A549 (cell line): ENCODE measurements at regions not wholly inside any gene's neighbourhood (a gene's known extent, or its start where the extent isn't known, plus 50 kb on each side); places are given as distances from the start of the nearest gene placed in this dataset.

Source experiments
- ATAC-seq, 2 experiments: fragments of 200-7000 bp in 1 of 2; fragments of >200 bp in 1 of 2; cut with Nextera tagmentation in 1 of 2; cut with Tn5 transposase in 1 of 2; 3 replicates each; pipeline versions ENCODE4 v1.8.0 to v1.9.1; 2018 to 2020; ENCODE audit warnings: mild to moderate bottlenecking in 1 of 2, moderate library complexity in 1 of 2
- CTCF ChIA-PET: fragments of 300-600 bp; sonication (Branson Sonifier 250); formaldehyde crosslinking; extraction: SDS; loops from one replicate; lab custom pipeline; 2021; ENCODE audit warnings: antibody characterized with exemption, inconsistent platforms; lab: Yijun Ruan, JAX
- POLR2A ChIA-PET: fragments of 350-600 bp; formaldehyde crosslinking; extraction: SDS; loops from one replicate; lab custom pipeline; 2021; ENCODE audit warnings: antibody characterized with exemption, inconsistent platforms; lab: Yijun Ruan, JAX
- DNase-seq, 2 experiments: peaks; one replicate each; pipeline versions ENCODE4 v3.0.0 to v3.0.0-alpha.2; 2011 to 2016; ENCODE audit warnings: low read depth in 1 of 2, low spot score in 1 of 2
- FAIRE-seq: peaks from 2 replicates; lab custom pipeline; 2011; peaks lifted over from hg19 to GRCh38; lab: Jason Lieb, UNC
- H3K27ac ChIP-seq, 2 experiments: fragments of >200 bp; sonication (Bioruptor Twin); formaldehyde crosslinking; 3 replicates each; pipeline ENCODE4 v1.5.1; 2016 to 2017
- H3K4me1 ChIP-seq: fragments of >200 bp; sonication (Bioruptor Twin); formaldehyde crosslinking; 3 replicates; pipeline ENCODE4 v1.6.1; 2016
- H3K4me2 ChIP-seq: fragments of >200 bp; sonication (Bioruptor Twin); formaldehyde crosslinking; 3 replicates; pipeline ENCODE4 v1.6.1; 2016
- H3K4me3 ChIP-seq: fragments of >200 bp; sonication (Bioruptor Twin); formaldehyde crosslinking; 3 replicates; pipeline ENCODE4 v1.5.1; 2016
- H3K9me3 ChIP-seq: fragments of >200 bp; sonication (Bioruptor Twin); formaldehyde crosslinking; 3 replicates; pipeline ENCODE4 v1.6.1; 2016
- CBX8 ChIP-seq: fragments of 200-600 bp; sonication (generic); IDR thresholded peaks from 2 replicates; pipeline ENCODE4 v1.6.1; 2016
- CEBPB ChIP-seq, 2 experiments: fragments of >200 bp in 1 of 2; sonication (Bioruptor Twin) in 1 of 2; formaldehyde crosslinking in 1 of 2; IDR thresholded peaks; 2 replicates each; pipeline ENCODE4 v1.6.1; 2012 to 2016
- CHD4 ChIP-seq: fragments of 200-600 bp; sonication (generic); IDR thresholded peaks from 2 replicates; pipeline ENCODE4 v1.6.1; 2016; ENCODE audit warnings: antibody characterized with exemption, mild to moderate bottlenecking, borderline replicate concordance
- EHF ChIP-seq: fragments of 250-450 bp; sonication (Bioruptor Pico); IDR thresholded peaks from 2 replicates; pipeline ENCODE4 v1.5.0; 2020; ENCODE audit warnings: mild to moderate bottlenecking
- EHMT2 ChIP-seq: fragments of 200-600 bp; sonication (generic); IDR thresholded peaks from 2 replicates; pipeline ENCODE4 v1.6.1; 2016; ENCODE audit warnings: antibody characterized with exemption, low read depth, mild to moderate bottlenecking, moderate library complexity
- EP300 ChIP-seq, 2 experiments: fragments of >200 bp; sonication (Bioruptor Twin); formaldehyde crosslinking; IDR thresholded peaks; 2 replicates in 1 of 2; 3 replicates in 1 of 2; pipeline ENCODE4 v1.6.1; 2016 to 2017
- GATA3 ChIP-seq: IDR thresholded peaks from 2 replicates; pipeline ENCODE4 v1.6.1; 2012; ENCODE audit warnings: borderline replicate concordance
- HDAC2 ChIP-seq: fragments of 200-600 bp; sonication (generic); IDR thresholded peaks from 2 replicates; pipeline ENCODE4 v1.6.1; 2016
- HEYL ChIP-seq: fragments of 250-450 bp; sonication (Bioruptor Pico); IDR thresholded peaks from 2 replicates; pipeline ENCODE4 v1.8.0; 2021; ENCODE audit warnings: mild to moderate bottlenecking, moderate library complexity
- HOXB5 ChIP-seq: fragments of 250-450 bp; sonication (Bioruptor Pico); IDR thresholded peaks from 2 replicates; pipeline ENCODE4 v1.5.0; 2020; ENCODE audit warnings: mild to moderate bottlenecking, moderate library complexity
- JUNB ChIP-seq: fragments of >200 bp; sonication (Bioruptor Twin); formaldehyde crosslinking; IDR thresholded peaks from 2 replicates; pipeline ENCODE4 v1.6.1; 2016
- KDM5A ChIP-seq: fragments of 200-600 bp; sonication (generic); IDR thresholded peaks from 2 replicates; pipeline ENCODE4 v1.6.1; 2016; ENCODE audit warnings: antibody characterized with exemption, mild to moderate bottlenecking
- MAFK ChIP-seq: fragments of 450-650 bp; IDR thresholded peaks from 2 replicates; pipeline ENCODE4 v1.6.1; 2014; ENCODE audit not compliant: partially characterized antibody
- MYC ChIP-seq: IDR thresholded peaks from 2 replicates; pipeline ENCODE4 v1.6.1; 2012; ENCODE audit warnings: mild to moderate bottlenecking, inconsistent platforms, low read length, improper control_type of control experiment, borderline replicate concordance
- NPAS2 ChIP-seq: fragments of 250-450 bp; sonication (Bioruptor Pico); IDR thresholded peaks from 2 replicates; pipeline ENCODE4 v1.8.0; 2022; ENCODE audit warnings: mild to moderate bottlenecking, moderate library complexity, borderline replicate concordance
- PHF8 ChIP-seq: fragments of 200-600 bp; sonication (generic); IDR thresholded peaks from 2 replicates; pipeline ENCODE4 v1.6.1; 2016; ENCODE audit warnings: low read depth, mild to moderate bottlenecking, antibody characterized with exemption, moderate library complexity, borderline replicate concordance
- POLR2A ChIP-seq: IDR thresholded peaks from 2 replicates; pipeline ENCODE4 v1.6.1; 2012; ENCODE audit warnings: mild to moderate bottlenecking, low read length
- POLR2AphosphoS2 ChIP-seq: conservative IDR thresholded peaks from 2 replicates; pipeline ENCODE4 v1.6.1; 2012; ENCODE audit warnings: low read length, improper control_type of control experiment, inconsistent platforms
- RAD21 ChIP-seq, 2 experiments: fragments of >200 bp in 1 of 2; sonication (Bioruptor Twin) in 1 of 2; formaldehyde crosslinking in 1 of 2; IDR thresholded peaks in 1 of 2; conservative IDR thresholded peaks in 1 of 2; 2 replicates in 1 of 2; 3 replicates in 1 of 2; pipeline ENCODE4 v1.6.1; 2012 to 2018; ENCODE audit warnings: inconsistent platforms in 1 of 2
- RCOR1 ChIP-seq: fragments of 150-350 bp; IDR thresholded peaks from 2 replicates; pipeline ENCODE4 v1.6.1; 2014; ENCODE audit warnings: antibody characterized with exemption, low read length, low read depth
- RNF2 ChIP-seq: fragments of 200-600 bp; sonication (generic); IDR thresholded peaks from 2 replicates; pipeline ENCODE4 v1.6.1; 2016; ENCODE audit warnings: low read depth, mild to moderate bottlenecking, antibody characterized with exemption, moderate library complexity, borderline replicate concordance
- SMC3 ChIP-seq: fragments of >200 bp; sonication (Bioruptor Twin); formaldehyde crosslinking; IDR thresholded peaks from 3 replicates; pipeline ENCODE4 v1.6.1; 2018; ENCODE audit warnings: inconsistent platforms
- TP53 ChIP-seq: fragments of 250-450 bp; sonication (Bioruptor Pico); IDR thresholded peaks from 2 replicates; pipeline ENCODE4 v1.5.0; 2021; ENCODE audit warnings: mild to moderate bottlenecking, moderate library complexity
- ZC3H11A ChIP-seq: fragments of 450-650 bp; IDR thresholded peaks from 2 replicates; pipeline ENCODE4 v1.6.1; 2014; ENCODE audit warnings: antibody characterized with exemption, mild to moderate bottlenecking
- ZNF302 ChIP-seq: fragments of 250-450 bp; sonication (Bioruptor Pico); IDR thresholded peaks from 2 replicates; pipeline ENCODE4 v1.9.0; 2021; ENCODE audit warnings: inconsistent platforms, mild to moderate bottlenecking, moderate library complexity
- WGBS: methylation state at CpG from one replicate; pipeline ENCODE4 v1.1.6; 2017; ENCODE audit errors: missing lambda C conversion rate; 5-methylcytosine and 5-hydroxymethylcytosine counted together
- TF ChIP-seq, protein P1 (sequence below): fragments of 250-450 bp; sonication (Bioruptor Pico); IDR thresholded peaks from 2 replicates; pipeline ENCODE4 v1.5.0; 2021; ENCODE audit warnings: mild to moderate bottlenecking, moderate library complexity, borderline replicate concordance
- TF ChIP-seq, protein P2 (sequence below): fragments of >200 bp; sonication (Bioruptor Twin); formaldehyde crosslinking; IDR thresholded peaks from 3 replicates; pipeline ENCODE4 v1.5.1; 2016
- TF ChIP-seq, protein P3 (sequence below): fragments of 150-350 bp; IDR thresholded peaks from 2 replicates; pipeline ENCODE4 v1.6.1; 2014; ENCODE audit warnings: low read depth, mild to moderate bottlenecking, low read length

DNA sequence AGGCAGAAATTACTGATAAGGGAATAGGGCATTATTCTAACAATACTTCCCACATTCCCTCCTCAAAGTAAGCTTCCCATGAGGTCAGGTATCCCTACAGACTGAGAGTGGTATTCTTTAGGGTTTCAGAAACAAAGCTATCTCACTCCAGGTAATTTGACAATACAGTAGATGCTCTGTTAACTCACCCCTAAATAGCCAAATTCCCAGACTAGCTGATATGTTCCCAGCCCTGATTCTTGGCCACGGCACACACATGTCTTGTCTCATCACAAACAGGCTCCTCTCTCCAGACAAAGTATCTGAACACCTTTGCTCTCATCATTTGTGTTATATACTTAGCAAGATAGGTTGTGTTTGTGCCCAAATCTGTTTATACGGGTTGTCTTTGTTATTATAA lies 139.9 kb downstream of the ZNF608 start (continued):
- no peak for TF ChIP-seq EP300 (IDR thresholded peaks at IDR 0.05)
- no peak for TF ChIP-seq GATA3
- no peak for TF ChIP-seq HDAC2
- no peak for TF ChIP-seq TP53 (CRISPR knock-in tag)

DNA sequence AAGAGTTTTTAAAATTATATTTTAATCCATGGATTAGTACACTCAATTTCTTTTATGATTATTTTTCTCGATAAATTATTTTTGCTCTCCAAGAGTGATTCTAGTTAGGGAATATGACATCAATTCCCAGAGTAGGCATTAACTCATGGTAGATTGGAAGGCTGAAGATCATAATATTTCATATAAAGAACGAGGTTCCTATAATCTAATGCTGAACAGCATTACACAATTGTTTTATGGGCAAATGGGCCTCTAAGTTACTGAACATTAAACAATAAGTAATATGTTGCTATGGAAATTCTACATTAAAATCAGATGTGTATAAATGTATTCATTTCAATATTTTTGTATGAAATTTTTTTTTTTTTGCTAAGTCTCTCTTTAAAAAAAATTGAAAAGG lies 140.3 kb downstream of the ZNF608 start:
- WGBS: 82% methylated on average over 2 of the region's 2 CpGs
- H3K4me3 ChIP-seq: no peak overlapping the region
- ChIA-PET POLR2A (no interaction called here), CTCF (no interaction called here)
- DNase-seq: no peak
- ATAC-seq: no peak
- 0 out of 3 replicates have a peak, but pooled peaks cover 3% of the 10 kb centered on the region for H3K9me3 ChIP-seq
- no peak overlapping the region for H3K27ac ChIP-seq
- H3K4me1 ChIP-seq: no peaks in the 10 kb centered on the region
- no peak overlapping the region for H3K4me2 ChIP-seq
- FAIRE-seq: no peak
- no peak for TF ChIP-seq SMC3
- TF ChIP-seq CEBPB (IDR thresholded peaks at IDR 0.05): 0 out of 4 replicates have a peak, but pooled peaks of 1 of the 2 experiments have one; percentile 34

DNA sequence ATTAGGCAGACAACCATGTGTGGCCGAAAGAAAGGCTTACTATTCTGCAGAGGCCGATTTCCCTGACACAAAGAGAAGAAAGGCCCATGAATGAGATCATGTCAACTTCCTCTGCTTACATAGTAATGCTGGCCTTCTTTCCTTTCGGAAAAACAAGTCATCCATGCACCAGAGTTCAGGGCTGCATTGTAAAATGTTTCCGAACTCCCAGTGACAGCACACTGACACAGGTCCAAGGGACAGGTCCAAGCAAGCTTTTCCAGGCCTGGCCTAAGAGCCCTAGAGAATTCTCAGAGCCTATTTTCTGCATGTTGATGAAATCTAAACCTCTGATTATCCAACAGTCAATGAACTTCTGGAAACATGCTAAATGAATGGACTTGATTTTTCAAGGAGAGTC lies 140.9 kb downstream of the ZNF608 start:
- 84% methylated on average over 4 of the region's 4 CpGs for WGBS
- ATAC-seq (no peak), DNase-seq (no peak), FAIRE-seq (no peak)
- Histone ChIP-seq H3K4me1 (peaks cover under 1% of the 10 kb centered on the region; the same call in 1 of the 3 replicates), H3K4me3 (no peak overlapping the region), H3K9me3 (0 out of 3 replicates have a peak, but pooled peaks cover 3% of the 10 kb centered on the region), H3K27ac (no peak overlapping the region), H3K4me2 (no peak overlapping the region)
- TF ChIP-seq, protein P1, sequence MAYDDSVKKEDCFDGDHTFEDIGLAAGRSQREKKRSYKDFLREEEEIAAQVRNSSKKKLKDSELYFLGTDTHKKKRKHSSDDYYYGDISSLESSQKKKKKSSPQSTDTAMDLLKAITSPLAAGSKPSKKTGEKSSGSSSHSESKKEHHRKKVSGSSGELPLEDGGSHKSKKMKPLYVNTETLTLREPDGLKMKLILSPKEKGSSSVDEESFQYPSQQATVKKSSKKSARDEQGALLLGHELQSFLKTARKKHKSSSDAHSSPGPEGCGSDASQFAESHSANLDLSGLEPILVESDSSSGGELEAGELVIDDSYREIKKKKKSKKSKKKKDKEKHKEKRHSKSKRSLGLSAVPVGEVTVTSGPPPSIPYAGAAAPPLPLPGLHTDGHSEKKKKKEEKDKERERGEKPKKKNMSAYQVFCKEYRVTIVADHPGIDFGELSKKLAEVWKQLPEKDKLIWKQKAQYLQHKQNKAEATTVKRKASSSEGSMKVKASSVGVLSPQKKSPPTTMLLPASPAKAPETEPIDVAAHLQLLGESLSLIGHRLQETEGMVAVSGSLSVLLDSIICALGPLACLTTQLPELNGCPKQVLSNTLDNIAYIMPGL (CRISPR knock-in tag): no peak
- TF ChIP-seq ZNF302 (CRISPR knock-in tag) (no peak), RNF2 (no peak), MYC (no peak), MAFK (no peak), JUNB (no peak), PHF8 (no peak), NPAS2 (no peak), POLR2A (no peak), SMC3 (no peak), HEYL (CRISPR knock-in tag) (no peak), CHD4 (no peak), KDM5A (no peak), RCOR1 (no peak)
- ChIA-PET CTCF (no interaction called here), POLR2A (no interaction called here)

DNA sequence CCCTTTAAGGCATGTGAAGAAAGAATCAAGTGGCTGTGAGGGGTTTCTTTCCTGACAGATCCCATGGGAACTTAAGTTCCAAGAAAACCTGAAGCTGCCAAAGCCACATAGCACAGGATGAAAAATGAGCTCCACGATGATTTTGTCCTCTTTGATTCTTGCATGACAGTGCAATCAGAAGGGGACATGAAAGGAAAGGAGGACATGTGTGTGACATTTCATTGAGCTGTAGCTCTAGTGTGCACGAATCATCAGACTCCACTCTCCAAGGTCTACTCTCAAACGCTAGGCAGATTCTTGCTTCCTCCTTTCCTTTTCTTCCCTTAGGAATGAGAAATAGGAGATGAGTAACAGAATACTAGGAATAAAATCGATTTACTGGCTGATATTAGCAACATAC lies 142.0 kb downstream of the ZNF608 start:
- no peak overlapping the region for H3K4me2 ChIP-seq
- ATAC-seq (no peak), DNase-seq (no peak)
- no peak overlapping the region for H3K4me3 ChIP-seq
- CTCF ChIA-PET: interaction anchor here (1.2 kb wide), 1 partner anchor 36 kb away, joined by 3 read pairs; no protein-coding TSS in a partner anchor
- no peak overlapping the region for H3K27ac ChIP-seq
- TF ChIP-seq EHF (no peak), KDM5A (no peak), ZC3H11A (no peak), RAD21 (conservative IDR thresholded peaks at IDR 0.05 in 1 of 2, IDR thresholded peaks at IDR 0.05 in 1 of 2) (no peak), RNF2 (no peak), POLR2A (no peak), HOXB5 (CRISPR knock-in tag) (no peak), EHMT2 (no peak), POLR2AphosphoS2 (no peak), EP300 (IDR thresholded peaks at IDR 0.05) (no peak), CBX8 (no peak)
- TF ChIP-seq, protein P2, sequence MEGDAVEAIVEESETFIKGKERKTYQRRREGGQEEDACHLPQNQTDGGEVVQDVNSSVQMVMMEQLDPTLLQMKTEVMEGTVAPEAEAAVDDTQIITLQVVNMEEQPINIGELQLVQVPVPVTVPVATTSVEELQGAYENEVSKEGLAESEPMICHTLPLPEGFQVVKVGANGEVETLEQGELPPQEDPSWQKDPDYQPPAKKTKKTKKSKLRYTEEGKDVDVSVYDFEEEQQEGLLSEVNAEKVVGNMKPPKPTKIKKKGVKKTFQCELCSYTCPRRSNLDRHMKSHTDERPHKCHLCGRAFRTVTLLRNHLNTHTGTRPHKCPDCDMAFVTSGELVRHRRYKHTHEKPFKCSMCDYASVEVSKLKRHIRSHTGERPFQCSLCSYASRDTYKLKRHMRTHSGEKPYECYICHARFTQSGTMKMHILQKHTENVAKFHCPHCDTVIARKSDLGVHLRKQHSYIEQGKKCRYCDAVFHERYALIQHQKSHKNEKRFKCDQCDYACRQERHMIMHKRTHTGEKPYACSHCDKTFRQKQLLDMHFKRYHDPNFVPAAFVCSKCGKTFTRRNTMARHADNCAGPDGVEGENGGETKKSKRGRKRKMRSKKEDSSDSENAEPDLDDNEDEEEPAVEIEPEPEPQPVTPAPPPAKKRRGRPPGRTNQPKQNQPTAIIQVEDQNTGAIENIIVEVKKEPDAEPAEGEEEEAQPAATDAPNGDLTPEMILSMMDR: no peak
- TF ChIP-seq, protein P3, sequence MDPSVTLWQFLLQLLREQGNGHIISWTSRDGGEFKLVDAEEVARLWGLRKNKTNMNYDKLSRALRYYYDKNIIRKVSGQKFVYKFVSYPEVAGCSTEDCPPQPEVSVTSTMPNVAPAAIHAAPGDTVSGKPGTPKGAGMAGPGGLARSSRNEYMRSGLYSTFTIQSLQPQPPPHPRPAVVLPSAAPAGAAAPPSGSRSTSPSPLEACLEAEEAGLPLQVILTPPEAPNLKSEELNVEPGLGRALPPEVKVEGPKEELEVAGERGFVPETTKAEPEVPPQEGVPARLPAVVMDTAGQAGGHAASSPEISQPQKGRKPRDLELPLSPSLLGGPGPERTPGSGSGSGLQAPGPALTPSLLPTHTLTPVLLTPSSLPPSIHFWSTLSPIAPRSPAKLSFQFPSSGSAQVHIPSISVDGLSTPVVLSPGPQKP: no peak
- TF ChIP-seq, all 56 proteins: peak for 0
- Histone ChIP-seq H3K9me3 (0 out of 3 replicates have a peak, but pooled peaks cover 3% of the 10 kb centered on the region), H3K4me1 (peaks cover 12% of the 10 kb centered on the region)
- peak; percentile 59 for FAIRE-seq
- POLR2A ChIA-PET: no interaction called here
- WGBS: 54% methylated on average over 4 of the region's 4 CpGs
